SIG-M5 (cell line): ENCODE measurements at regions not wholly inside any gene's neighbourhood (a gene's known extent, or its start where the extent isn't known, plus 50 kb on each side); places are given as distances from the start of the nearest gene placed in this dataset.
A peak's percentile ranks its signal among the peaks of the same experiment; 100 is the strongest.

Experiments used
- DNase-seq: peaks from one replicate; lab custom pipeline; 2025; lab: John Stamatoyannopoulos, UW

GRCh38 chr13:91134803-91135184, 212.7 kb upstream of the MIR17HG start:
- DNase-seq: no peak

- no peak for DNase-seq
Measured at GRCh38 chr13:91135376-91135775, 212.1 kb upstream of the MIR17HG start.

- no peak for DNase-seq
Measured at GRCh38 chr13:91135968-91136367, 211.5 kb upstream of the MIR17HG start.

- no peak for DNase-seq
Measured at GRCh38 chr13:91136806-91137205, 210.7 kb upstream of the MIR17HG start.

GRCh38 chr13:91139232-91139631, 208.3 kb upstream of the MIR17HG start:
- DNase-seq: no peak

GRCh38 chr13:91141543-91142061, 205.9 kb upstream of the MIR17HG start:
- DNase-seq: no peak

GRCh38 chr13:91142572-91142971, 204.9 kb upstream of the MIR17HG start:
- no peak for DNase-seq

- no peak for DNase-seq
Measured at GRCh38 chr13:91144054-91144453, 203.4 kb upstream of the MIR17HG start.

GRCh38 chr13:91144486-91144885, 203.0 kb upstream of the MIR17HG start:
- DNase-seq: no peak

GRCh38 chr13:91145571-91146205, 201.8 kb upstream of the MIR17HG start:
- DNase-seq: no peak

- no peak for DNase-seq
Measured at GRCh38 chr13:91146601-91147000, 200.9 kb upstream of the MIR17HG start.

GRCh38 chr13:91148098-91148497, 199.4 kb upstream of the MIR17HG start:
- no peak for DNase-seq

- no peak for DNase-seq
Measured at GRCh38 chr13:91151921-91152320, 195.6 kb upstream of the MIR17HG start.

GRCh38 chr13:91153372-91153771, 194.1 kb upstream of the MIR17HG start:
- DNase-seq: no peak

GRCh38 chr13:91154558-91155353, 192.7 kb upstream of the MIR17HG start:
- peak; percentile 16 for DNase-seq

GRCh38 chr13:91155512-91156114, 191.9 kb upstream of the MIR17HG start:
- no peak for DNase-seq

- DNase-seq: no peak
Measured at GRCh38 chr13:91157273-91158016, 190.0 kb upstream of the MIR17HG start.

GRCh38 chr13:91158017-91158395, 189.5 kb upstream of the MIR17HG start:
- DNase-seq: no peak

GRCh38 chr13:91162180-91162579, 185.3 kb upstream of the MIR17HG start:
- no peak for DNase-seq

- no peak for DNase-seq
Measured at GRCh38 chr13:91162589-91162988, 184.9 kb upstream of the MIR17HG start.

GRCh38 chr13:91165758-91166157, 181.7 kb upstream of the MIR17HG start:
- DNase-seq: no peak
